Common myeloid progenitor, CD34-positive (primary cell): ENCODE measurements at regions not wholly inside any gene's neighbourhood (a gene's known extent, or its start where the extent isn't known, plus 50 kb on each side); places are given as distances from the start of the nearest gene placed in this dataset.
A peak's percentile ranks its signal among the peaks of the same experiment; 100 is the strongest.

Experiments
- CTCF ChIA-PET: fragments of 350-600 bp; sonication (Branson Sonifier 250); formaldehyde crosslinking; loops from one replicate; lab custom pipeline; 2021; ENCODE audit warnings: antibody characterized with exemption; lab: Charles Lee
- POLR2A ChIA-PET: fragments of 350-600 bp; sonication (Branson Sonifier 250); formaldehyde crosslinking; loops from one replicate; lab custom pipeline; 2021; ENCODE audit warnings: antibody characterized with exemption; lab: Charles Lee
- DNase-seq, 3 donors: peaks; one replicate each; pipeline versions ENCODE4 v3.0.0 to v3.0.0-alpha.2; 2013
- H3K27ac ChIP-seq, 2 experiments: 1 replicate in 1 of 2; 2 replicates in 1 of 2; pipeline ENCODE4 v1.7.0; 2013; ENCODE audit warnings: inconsistent platforms in 2 of 2, low read length in 2 of 2, mild to moderate bottlenecking in 2 of 2, low read depth in 1 of 2, moderate library complexity in 1 of 2; ENCODE audit not compliant: severe bottlenecking in 2 of 2, insufficient read depth in 1 of 2, poor library complexity in 1 of 2
- H3K27me3 ChIP-seq, 5 experiments: replicated peaks in 2 of 5; 1 replicate in 3 of 5; 2 replicates in 2 of 5; pipeline versions ENCODE4 v1.6.1 to v1.7.0; 2013; ENCODE audit warnings: low read length in 4 of 5, mild to moderate bottlenecking in 2 of 5, moderate library complexity in 2 of 5, inconsistent platforms in 1 of 5; ENCODE audit not compliant: insufficient read depth in 5 of 5, control insufficient read depth in 4 of 5
- H3K36me3 ChIP-seq, 4 experiments: 1 replicate in 2 of 4; 2 replicates in 2 of 4; pipeline versions ENCODE4 v1.6.1 to v1.7.0; 2013; ENCODE audit warnings: low read length in 3 of 4, control low read depth in 1 of 4, mild to moderate bottlenecking in 1 of 4; ENCODE audit not compliant: control insufficient read depth in 4 of 4, insufficient read depth in 4 of 4
- H3K4me1 ChIP-seq, 4 experiments: 1 replicate in 3 of 4; 2 replicates in 1 of 4; pipeline versions ENCODE4 v1.6.1 to v1.7.1; 2013; ENCODE audit warnings: low read length in 3 of 4, mild to moderate bottlenecking in 3 of 4, control low read depth in 1 of 4, inconsistent platforms in 1 of 4, moderate library complexity in 1 of 4; ENCODE audit not compliant: control insufficient read depth in 4 of 4, insufficient read depth in 4 of 4; ENCODE audit errors: control extremely low read depth in 1 of 4
- H3K4me3 ChIP-seq, 7 experiments: 1 replicate in 4 of 7; 2 replicates in 3 of 7; pipeline versions ENCODE4 v1.5.1 to v1.7.0; 2013; ENCODE audit warnings: mild to moderate bottlenecking in 7 of 7, low read length in 6 of 7, moderate library complexity in 6 of 7, inconsistent platforms in 2 of 7, low read depth in 2 of 7, control low read depth in 1 of 7; ENCODE audit not compliant: insufficient read depth in 4 of 7, control insufficient read depth in 1 of 7; ENCODE audit errors: extremely low read depth in 1 of 7
- H3K9me3 ChIP-seq, 5 experiments: 1 replicate in 4 of 5; 2 replicates in 1 of 5; pipeline versions ENCODE4 v1.6.1 to v1.7.1; 2013; ENCODE audit warnings: low read length in 4 of 5, mild to moderate bottlenecking in 2 of 5, inconsistent platforms in 1 of 5, low read depth in 1 of 5, moderate library complexity in 1 of 5; ENCODE audit not compliant: control insufficient read depth in 4 of 5, insufficient read depth in 2 of 5; ENCODE audit errors: control extremely low read depth in 1 of 5
- WGBS: methylation state at CpG from one replicate; pipeline ENCODE4 v1.1.5; 2013; ENCODE audit not compliant: insufficient coverage; 5-methylcytosine and 5-hydroxymethylcytosine counted together

GRCh38 chr2:43100883-43101662 is 125.3 kb downstream of the ZFP36L2 start:
- 66% methylated on average over 56 of the region's 56 CpGs for WGBS
- Histone ChIP-seq H3K27ac (no peak overlapping the region), H3K27me3 (no peaks in the 10 kb centered on the region), H3K36me3 (no peaks in the 10 kb centered on the region), H3K4me1 (peaks cover 4 to 27% (median 25%) of the 10 kb centered on the region in 4 experiments), H3K4me3 (peak overlapping the region in 3 of 7 experiments; percentile 12 to 51 (median 47)), H3K9me3 (peaks cover 0 to 2% (median 0%) of the 10 kb centered on the region in 5 experiments)
- ChIA-PET CTCF (interaction anchor here (1.0 to 1.8 kb wide), 5 partner anchors 10 to 50 kb away, joined by 3 to 5 read pairs (median 3); no protein-coding TSS in a partner anchor), POLR2A (no interaction called here)
- DNase-seq = no peak

- DNase-seq = no peak
- Histone ChIP-seq H3K4me3 (peak overlapping the region in 3 of 7 experiments; percentile 12 to 51 (median 47)), H3K27me3 (no peaks in the 10 kb centered on the region), H3K36me3 (no peaks in the 10 kb centered on the region), H3K9me3 (peaks cover 0 to 2% (median 0%) of the 10 kb centered on the region in 5 experiments), H3K27ac (no peak overlapping the region), H3K4me1 (peaks cover 2 to 20% (median 19%) of the 10 kb centered on the region in 4 experiments)
- CTCF ChIA-PET = interaction anchor here (1.0 to 1.5 kb wide), 4 partner anchors 9 to 49 kb away, joined by 3 to 4 read pairs (median 3); no protein-coding TSS in a partner anchor
- POLR2A ChIA-PET = no interaction called here
- WGBS = 75% methylated on average over 12 of the region's 21 CpGs
These were observed 126.0 kb downstream of the ZFP36L2 start for GRCh38 chr2:43100362-43100882.

- Histone ChIP-seq H3K27me3 (no peaks in the 10 kb centered on the region), H3K36me3 (no peaks in the 10 kb centered on the region), H3K4me1 (peaks cover 0 to 14% (median 13%) of the 10 kb centered on the region in 4 experiments), H3K4me3 (no peak overlapping the region), H3K9me3 (peaks cover 0 to 2% (median 0%) of the 10 kb centered on the region in 5 experiments), H3K27ac (no peak overlapping the region)
- POLR2A ChIA-PET = no interaction called here
- no peak for DNase-seq
- CTCF ChIA-PET = interaction anchor here (2.4 to 2.7 kb wide), 2 partner anchors 11 to 129 kb away, joined by 7 read pairs; no protein-coding TSS in a partner anchor
- 100% methylated on average over 1 of the region's 4 CpGs for WGBS
These were observed 126.6 kb downstream of the ZFP36L2 start for GRCh38 chr2:43099797-43100196.

- H3K36me3 ChIP-seq = no peaks in the 10 kb centered on the region
- CTCF ChIA-PET = interaction anchor here (1.9 to 2.7 kb wide), 3 partner anchors 12 to 131 kb away, joined by 5 to 7 read pairs (median 7); no protein-coding TSS in a partner anchor
- peaks cover 0 to 12% (median 10%) of the 10 kb centered on the region in 4 experiments for H3K4me1 ChIP-seq
- DNase-seq = no peak
- H3K27me3 ChIP-seq = no peaks in the 10 kb centered on the region
- H3K27ac ChIP-seq = no peak overlapping the region
- 98% methylated on average over 3 of the region's 4 CpGs for WGBS
- POLR2A ChIA-PET = no interaction called here
- peaks cover 0 to 2% (median 0%) of the 10 kb centered on the region in 5 experiments for H3K9me3 ChIP-seq
- H3K4me3 ChIP-seq = no peak overlapping the region
These were observed 127.9 kb downstream of the ZFP36L2 start for GRCh38 chr2:43098539-43098938.

GRCh38 chr2:43097644-43098408 is 128.6 kb downstream of the ZFP36L2 start:
- no peaks in the 10 kb centered on the region for H3K27me3 ChIP-seq
- peak in 2 of 3 donors; percentile 19 to 32 for DNase-seq
- H3K4me3 ChIP-seq = no peak overlapping the region
- no peak overlapping the region for H3K27ac ChIP-seq
- CTCF ChIA-PET = interaction anchor here (1.9 to 2.7 kb wide), 3 partner anchors 13 to 131 kb away, joined by 5 to 7 read pairs (median 7); no protein-coding TSS in a partner anchor
- 38% methylated on average over 6 of the region's 7 CpGs for WGBS
- no peaks in the 10 kb centered on the region for H3K36me3 ChIP-seq
- H3K4me1 ChIP-seq = peaks cover 0 to 12% (median 10%) of the 10 kb centered on the region in 4 experiments
- peaks cover 0 to 2% (median 0%) of the 10 kb centered on the region in 5 experiments for H3K9me3 ChIP-seq
- POLR2A ChIA-PET = no interaction called here

- WGBS = 83% methylated on average over 1 of the region's 4 CpGs
- no peak overlapping the region for H3K4me3 ChIP-seq
- H3K4me1 ChIP-seq = peaks cover 0 to 10% (median 8%) of the 10 kb centered on the region in 4 experiments
- H3K27me3 ChIP-seq = no peaks in the 10 kb centered on the region
- ChIA-PET POLR2A (no interaction called here), CTCF (interaction anchor here (1.8 kb wide), 1 partner anchor 9 kb away, joined by 4 read pairs; no protein-coding TSS in a partner anchor)
- no peak overlapping the region for H3K27ac ChIP-seq
- no peak for DNase-seq
- H3K36me3 ChIP-seq = no peaks in the 10 kb centered on the region
- H3K9me3 ChIP-seq = peaks cover 0 to 5% (median 2%) of the 10 kb centered on the region in 5 experiments
These were observed 130.7 kb downstream of the ZFP36L2 start for GRCh38 chr2:43095533-43096295.
